ENCODE measurements at regions not wholly inside any gene's neighbourhood (a gene's known extent, or its start where the extent isn't known, plus 50 kb on each side); places are given as distances from the start of the nearest gene placed in this dataset.
"Not testable (repeated sequence)": the region's sequence is repeated elsewhere in the genome, so short reads cannot be mapped to it uniquely, and the experiment has no call there.

DNA sequence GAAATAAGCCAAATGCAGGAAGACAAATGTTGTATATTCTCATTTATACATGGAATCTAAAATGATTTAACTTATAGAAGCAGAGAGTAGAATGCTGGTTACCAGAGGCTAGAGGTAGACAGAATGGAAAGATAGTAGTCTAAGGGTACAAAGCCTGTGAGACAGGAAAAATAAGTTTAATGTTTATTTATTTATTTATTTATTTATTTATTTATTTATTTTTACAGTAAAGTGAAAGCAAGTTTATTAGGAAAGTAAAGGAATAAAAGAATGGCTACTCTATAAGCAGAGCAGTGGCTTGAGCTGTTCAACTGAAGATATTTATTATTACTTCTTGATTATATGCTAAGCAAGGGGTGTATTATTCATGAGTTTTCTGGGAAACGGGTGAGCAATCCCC is 203.2 kb downstream of the LAS1L start:
- no peak for DNase-seq

DNA sequence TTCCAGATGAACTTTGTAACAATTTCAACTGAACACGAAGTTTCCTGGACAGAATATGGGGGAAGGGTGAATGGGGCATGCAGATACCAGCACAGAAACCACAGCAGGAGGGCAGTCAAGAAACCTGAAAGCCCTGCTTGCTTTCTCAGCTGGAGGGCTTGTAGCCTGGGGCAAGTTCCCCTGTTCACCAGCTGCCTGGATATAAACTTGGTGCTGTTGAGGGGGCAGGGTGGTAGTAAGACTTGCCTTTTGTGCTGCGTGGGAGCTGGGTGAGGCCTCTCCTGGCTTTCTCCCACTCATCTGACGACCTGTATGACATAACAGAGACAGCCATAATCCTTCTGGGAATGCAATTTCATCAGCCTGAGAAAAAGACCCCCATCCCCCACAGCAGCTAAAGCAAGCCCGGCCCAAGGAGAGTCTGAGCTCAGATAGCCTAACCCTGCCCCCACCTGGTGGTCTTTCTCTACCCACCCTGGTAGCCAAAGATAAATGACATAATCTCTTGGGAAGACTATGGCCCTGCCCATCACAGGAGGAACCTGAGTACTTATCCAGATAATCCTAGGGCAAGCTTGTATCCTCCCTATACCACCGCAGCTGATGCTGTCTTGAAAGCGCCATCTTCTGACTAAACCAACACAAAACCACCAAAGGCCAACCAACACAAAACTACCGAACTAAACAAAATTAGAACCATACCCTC is 234.3 kb downstream of the LAS1L start:
- no peak for DNase-seq

DNA sequence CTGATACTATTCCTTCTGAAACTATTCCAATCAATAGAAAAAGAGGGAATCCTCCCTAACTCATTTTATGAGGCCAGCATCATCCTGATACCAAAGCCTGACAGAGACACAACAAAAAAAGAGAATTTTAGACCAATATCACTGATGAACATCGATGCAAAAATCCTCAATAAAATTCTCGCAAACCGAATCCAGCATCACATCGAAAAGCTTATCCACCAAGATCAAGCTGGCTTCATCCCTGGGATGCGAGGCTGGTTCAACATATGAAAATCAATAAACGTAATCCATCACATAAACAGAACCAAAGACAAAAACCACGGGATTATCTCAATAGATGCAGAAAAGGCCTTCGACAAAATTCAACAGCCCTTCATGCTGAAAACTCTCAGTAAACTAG is 251.7 kb downstream of the LAS1L start:
- DNase-seq = not testable (repeated sequence)

DNA sequence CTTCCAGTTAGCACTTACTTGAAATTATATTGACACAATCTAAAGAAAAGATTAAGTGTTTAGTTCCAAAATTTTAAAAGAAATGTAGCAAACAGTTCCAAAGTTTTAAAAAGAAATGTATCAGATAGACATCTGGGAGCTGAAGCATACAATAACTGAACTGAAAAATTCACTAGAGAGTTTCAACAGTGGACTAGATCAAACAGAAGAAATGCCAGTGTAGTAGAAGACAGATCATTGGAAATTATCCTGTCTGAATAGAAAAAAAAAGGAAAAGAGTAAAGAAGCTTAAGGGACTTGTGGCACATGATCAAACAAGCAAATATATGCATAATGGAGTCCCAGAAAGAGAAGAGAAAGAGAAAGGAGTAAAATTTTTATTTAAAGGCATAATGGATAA is 261.4 kb downstream of the LAS1L start:
- DNase-seq = no peak

DNA sequence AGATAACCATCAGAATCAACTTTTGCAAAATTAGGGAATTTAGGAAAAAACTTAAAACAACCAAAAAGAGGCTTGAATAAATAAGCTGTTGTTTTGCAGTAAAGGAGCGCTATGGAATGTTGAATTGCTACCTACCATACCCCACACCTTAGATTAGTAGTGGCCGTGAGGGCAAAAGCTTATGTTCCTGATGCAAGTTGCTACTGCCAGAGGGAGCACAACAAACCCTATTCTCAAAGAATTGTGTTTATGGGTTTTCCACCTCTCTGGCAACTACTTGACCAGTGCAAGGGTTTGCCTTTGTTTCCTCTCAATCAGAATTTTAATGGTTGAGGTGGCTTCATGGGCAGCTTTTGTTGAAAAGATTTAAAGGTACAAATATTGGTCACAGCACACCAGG is 268.1 kb downstream of the LAS1L start:
- DNase-seq = no peak

DNA sequence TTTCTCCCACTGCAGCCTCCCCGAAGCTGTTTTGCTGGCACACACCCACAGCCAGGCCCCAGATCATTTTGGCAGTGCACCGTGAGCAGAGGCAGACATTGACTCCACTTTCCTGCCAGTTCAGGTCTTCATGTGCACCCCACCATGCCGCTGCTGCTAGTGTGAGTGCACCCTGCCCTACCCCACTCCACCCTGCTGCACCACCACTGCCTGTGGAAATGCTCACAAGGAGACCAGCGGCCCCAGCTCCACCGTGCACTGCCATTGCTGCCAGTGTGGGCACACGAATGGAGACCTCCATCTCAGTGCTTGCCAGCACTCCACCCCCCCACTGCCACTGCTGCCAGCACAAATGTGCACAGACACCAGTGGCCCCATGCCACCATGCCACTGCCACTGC is 277.6 kb upstream of the ZC4H2 start:
- no peak for DNase-seq

DNA sequence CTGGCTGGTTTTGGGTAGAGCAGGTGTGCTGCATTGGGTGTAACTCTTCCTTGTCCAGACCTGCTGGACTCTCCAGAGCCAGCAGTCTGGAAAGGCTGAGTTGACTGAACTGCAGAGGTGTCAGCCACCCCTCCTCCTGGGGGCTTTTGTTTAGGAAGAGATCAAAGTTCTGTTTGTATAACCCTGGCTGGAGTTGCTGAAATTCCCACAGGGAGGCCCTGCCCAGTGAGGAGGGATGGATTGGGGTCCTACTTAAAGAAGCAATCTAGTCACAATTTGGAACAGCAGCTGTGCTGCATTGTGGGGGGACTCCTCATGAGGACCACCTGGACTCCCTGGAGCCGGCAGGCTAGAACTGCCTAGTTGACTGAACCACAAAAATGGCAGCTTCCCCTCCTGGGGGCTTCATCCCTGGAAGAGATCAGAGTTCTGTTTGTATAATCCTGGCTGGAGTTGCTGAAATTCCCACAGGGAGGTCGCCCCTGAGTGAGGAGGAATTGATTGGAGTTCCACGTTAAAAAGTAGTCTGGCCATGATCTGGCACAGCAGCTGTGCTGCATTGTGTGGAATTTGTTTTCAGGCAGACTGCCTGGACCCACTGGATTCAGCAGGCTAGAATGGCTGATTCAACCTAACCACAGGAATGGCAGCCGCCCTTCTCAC is 264.9 kb upstream of the ZC4H2 start:
- DNase-seq = no peak

DNA sequence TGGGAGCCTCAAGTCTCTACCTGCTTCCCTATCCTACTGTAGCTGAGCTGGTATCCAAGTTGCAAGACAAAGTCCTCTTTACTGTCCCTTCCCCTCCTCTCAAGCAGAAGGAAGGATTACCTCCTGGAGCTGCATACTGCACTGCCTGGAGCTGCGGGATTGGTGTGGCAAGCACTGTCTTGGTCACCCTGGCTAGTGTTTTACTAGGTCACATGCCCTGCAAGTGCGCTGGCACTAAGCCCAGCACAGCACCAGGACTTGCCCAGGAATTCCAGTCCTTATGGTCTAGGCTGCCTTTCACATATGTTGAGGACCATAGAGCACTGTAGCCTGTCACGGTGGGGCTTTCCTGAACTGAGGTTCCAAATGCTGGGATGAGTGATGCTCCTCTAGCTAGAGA is 227.3 kb upstream of the ZC4H2 start:
- DNase-seq = no peak

DNA sequence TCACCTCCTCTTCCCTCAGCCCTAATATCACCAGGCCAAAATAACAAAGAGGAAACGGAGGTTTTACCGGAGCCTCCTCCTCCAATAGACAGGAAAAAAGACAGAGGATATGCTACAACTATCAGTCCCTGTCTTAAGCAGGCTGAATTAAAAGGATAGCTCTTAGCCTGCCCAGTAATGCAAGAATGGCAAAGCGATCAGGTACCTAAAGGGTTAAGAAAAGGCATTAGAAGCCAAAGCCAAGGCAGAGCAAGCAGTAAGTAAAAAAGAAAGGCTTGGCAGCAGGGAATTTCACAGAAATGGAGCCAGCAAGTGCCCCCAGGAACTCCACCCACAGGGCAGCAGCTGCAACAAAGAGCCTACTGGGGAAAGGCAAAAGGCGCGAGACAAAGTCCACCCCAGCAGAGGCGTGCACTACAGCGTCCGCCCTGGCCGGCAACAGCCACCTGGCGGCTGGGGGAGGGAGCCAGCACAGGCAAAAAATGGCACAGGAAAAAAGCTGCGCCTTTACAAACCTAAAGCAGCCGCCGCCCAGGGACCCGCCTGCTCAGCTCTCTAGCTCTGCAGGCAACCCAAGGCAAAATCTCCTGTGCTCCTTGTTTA is 220.6 kb upstream of the ZC4H2 start:
- no peak for DNase-seq

DNA sequence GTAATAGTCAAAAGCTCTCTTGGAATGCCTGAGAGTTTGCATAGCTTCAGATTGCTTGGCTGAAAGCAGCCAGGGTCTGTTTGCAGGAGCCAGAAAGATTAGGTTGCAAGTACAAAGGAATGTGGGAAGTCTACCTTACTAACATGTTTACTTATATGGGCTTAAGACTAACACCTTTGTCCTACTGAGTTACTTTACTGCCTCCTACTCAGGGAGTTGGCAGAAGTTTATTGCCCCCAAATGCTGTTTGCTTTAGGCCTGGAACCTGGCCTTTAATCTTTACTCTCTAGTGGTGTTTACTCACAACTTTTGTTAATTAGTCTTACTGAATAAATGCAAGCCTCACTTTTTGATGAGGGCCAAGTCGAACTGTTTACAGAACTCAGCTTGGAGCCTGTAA is 219.4 kb upstream of the ZC4H2 start:
- DNase-seq = no peak

DNA sequence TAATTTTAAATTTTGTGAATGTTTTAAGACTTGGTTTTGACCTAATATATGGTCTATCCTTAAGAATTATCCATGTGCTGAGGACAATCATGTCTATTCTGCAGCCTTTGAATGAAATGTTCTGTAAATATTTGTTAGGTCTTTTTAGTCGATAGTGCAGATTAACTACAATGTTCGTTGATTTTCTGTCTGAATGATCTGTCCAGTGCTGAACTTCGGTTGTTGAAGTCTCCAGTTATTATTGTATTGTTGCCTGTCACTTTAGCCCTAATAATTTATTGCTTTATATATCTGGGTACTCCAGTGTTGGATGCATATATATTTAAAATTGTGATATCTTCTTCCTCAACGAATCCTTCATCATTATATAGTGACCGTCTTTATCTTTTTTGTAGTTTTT is 218.3 kb upstream of the ZC4H2 start:
- no peak for DNase-seq

DNA sequence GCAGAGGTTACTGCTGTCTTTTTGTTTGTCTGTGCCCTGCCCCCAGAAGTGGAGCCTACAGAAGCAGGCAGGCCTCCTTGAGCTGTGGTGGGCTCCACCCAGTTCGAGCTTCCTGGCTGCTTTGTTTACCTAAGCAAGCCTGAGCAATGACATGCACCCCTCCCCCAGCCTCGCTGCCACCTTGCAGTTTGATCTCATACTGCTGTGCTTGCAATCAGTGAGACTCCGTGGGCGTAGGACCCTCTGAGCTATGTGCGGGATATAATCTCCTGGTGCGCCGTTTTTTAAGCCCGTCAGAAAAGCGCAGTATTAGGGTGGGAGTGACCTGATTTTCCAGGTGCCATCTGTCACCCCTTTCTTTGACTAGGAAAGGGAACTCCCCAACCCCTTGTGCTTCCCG is 187.1 kb upstream of the ZC4H2 start:
- DNase-seq = not testable (repeated sequence)

DNA sequence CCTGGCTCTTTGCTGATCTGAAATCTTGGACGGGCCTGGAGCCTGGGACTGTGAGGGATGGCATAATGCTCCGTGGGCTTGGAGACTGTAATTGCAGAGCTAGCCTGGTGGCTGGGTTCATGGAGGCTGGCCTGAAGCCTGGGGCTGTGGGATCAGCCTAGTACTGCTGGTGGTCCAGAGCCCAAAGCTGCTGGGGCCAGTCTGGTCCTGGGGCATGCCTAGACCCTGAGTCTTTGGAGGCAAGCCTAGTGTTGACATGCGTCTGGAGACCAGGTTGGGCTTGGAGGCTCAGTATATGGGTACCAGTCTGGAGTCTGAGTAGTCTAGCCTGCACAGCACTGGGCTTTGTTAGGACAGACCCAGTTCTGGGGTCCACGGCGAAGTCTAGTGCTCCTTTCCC is 172.0 kb upstream of the ZC4H2 start:
- no peak for DNase-seq

DNA sequence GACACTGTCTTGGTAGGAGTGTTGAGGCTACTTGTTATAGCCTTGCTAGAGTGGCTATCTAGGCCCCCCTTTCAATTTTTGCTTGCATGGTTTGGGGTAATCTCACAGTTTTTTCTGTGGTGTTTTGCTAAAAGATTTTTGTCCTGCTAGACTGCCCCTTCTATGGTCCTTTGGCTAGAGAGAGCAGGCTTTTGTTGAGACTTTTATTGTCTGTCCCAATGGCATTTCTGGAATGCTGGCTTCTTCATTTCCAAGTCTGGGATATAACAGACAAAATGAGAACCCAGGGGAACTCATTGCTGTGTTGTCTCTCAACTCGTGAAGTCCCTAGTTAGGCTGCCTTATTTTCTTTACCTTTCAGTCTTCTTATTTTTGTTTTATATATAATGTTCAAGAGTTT is 160.2 kb upstream of the ZC4H2 start:
- no peak for DNase-seq

DNA sequence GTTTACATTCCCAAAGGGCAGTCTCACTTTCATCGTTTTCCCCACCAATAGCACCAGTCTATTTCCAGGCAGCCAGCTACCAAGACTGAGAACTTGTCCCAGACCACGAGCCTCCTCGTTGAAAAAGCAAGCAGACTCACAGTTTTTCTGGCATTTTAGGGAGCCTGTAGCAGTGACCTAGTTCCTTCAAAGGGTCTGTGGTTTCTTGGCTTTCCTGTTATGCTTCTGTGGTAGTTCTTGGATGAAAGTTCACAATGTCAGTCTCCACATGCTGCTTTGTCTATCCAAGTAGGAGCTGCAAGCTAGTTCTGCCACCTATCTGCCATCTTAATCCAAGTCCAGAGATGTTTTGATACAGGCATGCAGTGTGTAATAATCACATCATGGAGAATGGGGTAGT is 151.6 kb upstream of the ZC4H2 start:
- DNase-seq = no peak

DNA sequence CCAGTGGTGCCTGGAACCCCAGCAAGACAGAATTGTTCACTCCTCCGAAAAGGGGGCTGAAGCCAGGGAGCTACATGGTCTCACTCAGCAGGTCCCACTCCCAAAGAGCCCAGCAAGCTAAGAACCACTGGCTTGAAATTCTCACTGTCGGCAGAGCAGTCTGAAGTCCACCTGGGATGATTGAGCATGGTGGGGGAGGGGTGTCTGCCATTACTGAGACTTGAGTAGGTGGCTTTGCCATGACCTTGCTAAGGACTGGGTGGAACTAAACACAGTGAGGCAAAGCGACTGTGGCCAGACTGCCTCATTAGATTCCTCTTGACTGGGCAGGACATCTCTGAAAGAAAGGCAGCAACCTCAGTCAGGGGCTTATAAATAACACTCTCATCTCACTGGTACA is 122.6 kb upstream of the ZC4H2 start:
- no peak for DNase-seq

DNA sequence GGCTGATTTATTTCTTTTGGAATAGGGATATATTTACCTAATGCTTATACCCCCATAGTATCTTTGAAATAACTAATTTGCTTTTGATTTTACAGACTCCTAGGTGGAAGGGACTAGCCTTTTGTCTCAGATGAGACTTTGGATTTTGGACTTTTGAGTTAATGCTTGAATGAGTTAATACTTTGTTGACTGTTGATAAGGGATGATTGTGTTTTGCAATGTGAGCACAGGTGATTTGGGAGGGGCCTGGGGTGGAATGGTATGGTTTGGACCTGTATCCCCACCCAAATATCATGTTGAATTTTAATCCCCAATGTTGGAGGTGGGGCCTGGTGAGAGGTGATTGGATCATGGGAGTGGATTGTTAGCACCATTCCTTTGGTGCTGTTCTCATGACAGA is 117.4 kb upstream of the ZC4H2 start:
- DNase-seq = no peak

DNA sequence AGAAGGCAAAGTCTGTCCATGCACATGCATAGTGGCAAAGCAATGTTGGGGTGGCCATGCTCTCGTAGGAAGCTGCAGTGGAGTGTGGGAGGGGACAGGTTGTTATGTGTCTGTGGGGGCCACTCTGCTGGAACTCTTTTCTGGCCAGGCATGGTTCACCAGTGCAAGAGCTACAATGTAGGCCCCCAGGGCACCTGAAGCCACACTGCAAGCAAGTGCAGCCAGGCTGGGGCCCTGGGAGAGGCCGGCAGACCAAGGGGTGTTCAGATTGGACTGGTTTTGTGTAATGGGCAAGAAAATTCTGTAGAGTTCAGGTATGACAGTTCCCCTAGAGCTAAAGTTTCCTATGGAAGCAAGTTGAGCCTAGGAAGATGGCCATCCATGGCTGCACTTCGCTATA is 97.0 kb upstream of the ZC4H2 start:
- DNase-seq = no peak

DNA sequence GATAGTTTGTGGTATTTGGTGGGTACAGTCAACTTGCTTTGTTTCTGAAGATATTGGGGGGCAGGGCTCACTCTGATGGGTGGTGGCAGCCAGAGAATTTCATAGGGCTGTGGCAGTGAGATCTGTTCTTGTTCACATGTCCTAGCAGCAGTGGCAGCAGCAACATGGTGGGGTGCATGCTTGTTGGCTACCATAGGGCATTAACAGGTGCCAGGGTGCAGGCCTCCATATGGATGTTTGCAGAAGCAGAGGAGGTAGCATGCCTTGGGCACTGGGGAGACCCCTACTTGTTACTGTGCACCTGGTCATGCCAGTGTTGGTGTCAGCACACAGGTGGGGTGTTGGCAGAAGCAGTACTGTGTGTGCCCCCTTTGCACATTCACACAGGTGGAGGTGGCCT is 96.3 kb upstream of the ZC4H2 start:
- DNase-seq = no peak

DNA sequence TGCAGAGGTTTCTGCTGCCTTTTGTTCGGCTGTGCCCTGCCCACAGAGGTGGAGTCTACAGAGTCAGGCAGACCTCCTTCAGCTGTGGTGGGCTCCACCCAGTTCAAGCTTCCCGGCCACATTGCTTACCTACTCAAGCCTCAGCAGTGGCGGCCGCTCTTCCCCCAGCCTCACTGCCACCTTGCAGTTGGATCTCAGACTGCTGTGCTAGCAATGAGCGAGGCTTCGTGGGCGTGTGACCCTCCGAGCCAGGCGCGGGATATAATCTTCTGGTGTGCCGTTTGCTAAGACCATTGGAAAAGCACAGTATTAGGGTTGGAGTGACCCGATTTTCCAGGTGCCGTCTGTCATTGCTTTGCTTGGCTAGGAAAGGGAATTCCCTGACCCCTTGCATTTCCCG is 82.4 kb upstream of the ZC4H2 start:
- DNase-seq = not testable (repeated sequence)

DNA sequence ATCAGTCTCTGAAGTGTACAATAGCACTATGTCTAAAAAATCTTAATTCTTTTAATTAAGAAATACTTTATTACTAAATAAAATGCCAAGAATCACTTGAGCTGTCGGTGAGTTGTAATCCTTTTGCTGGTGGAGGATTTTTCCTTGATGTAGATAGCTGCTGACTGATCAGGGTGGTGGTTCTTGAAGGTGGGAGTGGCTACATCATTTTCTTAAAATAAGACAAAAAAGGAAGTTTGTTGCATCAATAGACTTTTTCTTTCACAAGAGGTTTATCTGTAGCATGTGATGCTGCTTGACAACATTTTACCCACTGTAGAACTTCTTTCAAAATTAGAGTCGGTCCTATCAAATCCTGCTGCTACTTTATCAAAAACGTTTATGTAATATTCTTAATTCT is 68.8 kb upstream of the ZC4H2 start:
- DNase-seq = no peak

DNA sequence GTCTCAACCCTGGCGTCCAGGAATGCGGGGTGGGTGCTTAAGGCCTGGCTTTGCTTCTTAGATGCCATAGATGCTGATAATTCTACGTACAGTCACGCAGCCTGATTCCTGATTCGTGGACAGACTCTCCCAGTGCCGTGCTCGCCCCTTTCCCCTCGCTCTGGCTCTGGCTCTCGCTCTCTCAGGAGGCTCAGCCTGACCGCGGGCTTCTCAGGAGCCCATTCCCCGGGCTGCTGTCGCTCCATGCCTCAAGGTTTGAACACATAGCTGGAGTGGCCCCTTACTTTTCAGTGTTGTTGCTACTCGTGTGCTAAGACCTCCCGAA is 59.2 kb upstream of the ZC4H2 start:
- DNase-seq = no peak

DNA sequence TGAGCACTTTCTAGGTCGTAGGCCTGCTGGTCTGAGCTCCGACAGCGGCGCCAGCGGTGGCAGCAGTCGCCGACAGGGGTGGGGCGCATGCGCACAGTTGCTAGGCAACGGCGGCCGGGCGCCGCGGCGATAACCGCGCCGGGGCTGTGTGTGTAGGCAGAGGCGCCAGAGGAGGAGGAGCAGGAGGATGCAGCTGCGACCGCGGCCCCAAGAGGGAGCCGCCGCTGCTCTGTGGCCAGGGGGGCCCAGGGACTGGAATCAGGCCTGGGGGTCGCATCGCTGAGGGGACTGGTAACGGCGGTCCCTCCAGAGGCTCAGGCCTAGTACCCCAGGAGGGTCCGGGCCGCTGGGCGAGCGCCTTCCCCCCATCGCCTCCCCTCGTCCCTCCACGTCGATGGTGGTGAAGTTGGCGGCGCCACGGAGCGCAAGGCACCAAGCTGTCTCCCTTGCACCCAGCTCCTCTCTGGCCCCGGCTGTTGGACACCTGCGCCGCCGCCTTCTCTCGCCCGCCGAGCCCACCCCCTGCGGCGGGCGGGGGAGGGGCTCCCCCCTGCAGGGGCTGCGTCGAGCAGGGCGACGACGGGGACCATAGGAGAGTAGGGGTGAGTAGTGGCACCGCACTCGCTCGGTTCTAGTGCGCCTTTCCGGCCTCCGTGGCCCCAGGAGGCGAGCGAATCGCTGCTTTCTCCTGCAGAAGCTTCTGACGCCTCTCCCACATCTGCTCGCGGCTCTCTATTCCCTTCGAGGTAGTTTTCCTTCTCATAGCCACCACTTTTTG is 58.6 kb upstream of the ZC4H2 start, which contains the start of gene ZC3H12B:
Gene ZC3H12B, plus strand, starts transcription at position 159 of the 778 bp plus-strand sequence.
- peak; percentile 82 for DNase-seq

DNA sequence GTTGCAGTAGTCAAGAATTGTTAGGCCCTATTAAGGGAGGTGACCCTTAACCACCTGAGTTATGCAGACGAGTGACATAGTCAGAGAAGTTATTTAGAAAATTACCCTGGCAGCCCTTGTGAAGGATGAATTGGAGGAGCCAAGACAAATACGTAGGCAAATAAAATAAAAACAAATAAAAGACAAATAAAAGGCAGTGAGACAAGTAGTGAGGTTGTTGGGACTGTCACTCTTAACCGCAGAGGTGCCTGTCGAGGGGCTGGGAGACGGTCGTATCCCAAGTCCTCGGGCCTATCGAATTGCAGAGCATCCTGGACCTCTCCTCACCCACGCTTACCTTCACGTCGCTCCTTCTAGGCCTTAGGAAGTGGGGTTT is 58.0 kb upstream of the ZC4H2 start:
- DNase-seq = no peak
